Fibroblast of lung (primary cell): ENCODE measurements at regions not wholly inside any gene's neighbourhood (a gene's known extent, or its start where the extent isn't known, plus 50 kb on each side); places are given as distances from the start of the nearest gene placed in this dataset.

ENCODE experiments used
- EZH2 ChIP-seq: IDR thresholded peaks from 2 replicates; pipeline ENCODE4 v1.5.1; 2012; ENCODE audit warnings: low read length, control low read depth, mild to moderate bottlenecking; ENCODE audit errors: missing control alignments
- TF ChIP-seq, protein P1 (sequence below), 2 donors: IDR thresholded peaks in 1 of 2; conservative IDR thresholded peaks in 1 of 2; 1 replicate in 1 of 2; 2 replicates in 1 of 2; pipeline ENCODE4 v1.5.1; 2011 to 2012; ENCODE audit warnings: low read length in 2 of 2, control low read depth in 1 of 2, inconsistent platforms in 1 of 2, low read depth in 1 of 2, mild to moderate bottlenecking in 1 of 2

DNA sequence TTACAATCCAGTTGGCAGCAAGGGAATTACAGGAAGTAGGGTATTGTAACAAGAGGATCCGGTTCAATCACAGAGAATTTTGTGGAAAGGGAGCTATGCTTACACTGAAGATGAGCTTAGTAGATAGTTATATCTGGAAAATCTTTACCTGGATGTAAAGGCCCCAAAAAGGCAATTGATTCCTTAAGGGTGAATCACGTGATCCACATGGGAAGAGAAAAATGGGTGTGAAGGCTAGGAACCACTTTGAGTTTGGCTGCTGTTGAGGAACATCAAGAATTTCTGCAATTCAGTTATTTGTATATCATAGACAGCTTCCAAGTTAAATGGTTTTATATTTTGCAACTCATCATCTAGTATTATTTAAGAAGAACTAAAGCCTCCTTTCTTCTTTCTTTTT is 194.0 kb upstream of the ARHGAP24 start:
- TF ChIP-seq EZH2: no peak
- TF ChIP-seq, protein P1, sequence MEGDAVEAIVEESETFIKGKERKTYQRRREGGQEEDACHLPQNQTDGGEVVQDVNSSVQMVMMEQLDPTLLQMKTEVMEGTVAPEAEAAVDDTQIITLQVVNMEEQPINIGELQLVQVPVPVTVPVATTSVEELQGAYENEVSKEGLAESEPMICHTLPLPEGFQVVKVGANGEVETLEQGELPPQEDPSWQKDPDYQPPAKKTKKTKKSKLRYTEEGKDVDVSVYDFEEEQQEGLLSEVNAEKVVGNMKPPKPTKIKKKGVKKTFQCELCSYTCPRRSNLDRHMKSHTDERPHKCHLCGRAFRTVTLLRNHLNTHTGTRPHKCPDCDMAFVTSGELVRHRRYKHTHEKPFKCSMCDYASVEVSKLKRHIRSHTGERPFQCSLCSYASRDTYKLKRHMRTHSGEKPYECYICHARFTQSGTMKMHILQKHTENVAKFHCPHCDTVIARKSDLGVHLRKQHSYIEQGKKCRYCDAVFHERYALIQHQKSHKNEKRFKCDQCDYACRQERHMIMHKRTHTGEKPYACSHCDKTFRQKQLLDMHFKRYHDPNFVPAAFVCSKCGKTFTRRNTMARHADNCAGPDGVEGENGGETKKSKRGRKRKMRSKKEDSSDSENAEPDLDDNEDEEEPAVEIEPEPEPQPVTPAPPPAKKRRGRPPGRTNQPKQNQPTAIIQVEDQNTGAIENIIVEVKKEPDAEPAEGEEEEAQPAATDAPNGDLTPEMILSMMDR (conservative IDR thresholded peaks at IDR 0.05 in 1 of 2, IDR thresholded peaks at IDR 0.05 in 1 of 2; ENCODE audit: low read depth in 1 of 2, low read length in 2 of 2): no peak
